ENCODE measurements at regions not wholly inside any gene's neighbourhood (a gene's known extent, or its start where the extent isn't known, plus 50 kb on each side); places are given as distances from the start of the nearest gene placed in this dataset.

DNA sequence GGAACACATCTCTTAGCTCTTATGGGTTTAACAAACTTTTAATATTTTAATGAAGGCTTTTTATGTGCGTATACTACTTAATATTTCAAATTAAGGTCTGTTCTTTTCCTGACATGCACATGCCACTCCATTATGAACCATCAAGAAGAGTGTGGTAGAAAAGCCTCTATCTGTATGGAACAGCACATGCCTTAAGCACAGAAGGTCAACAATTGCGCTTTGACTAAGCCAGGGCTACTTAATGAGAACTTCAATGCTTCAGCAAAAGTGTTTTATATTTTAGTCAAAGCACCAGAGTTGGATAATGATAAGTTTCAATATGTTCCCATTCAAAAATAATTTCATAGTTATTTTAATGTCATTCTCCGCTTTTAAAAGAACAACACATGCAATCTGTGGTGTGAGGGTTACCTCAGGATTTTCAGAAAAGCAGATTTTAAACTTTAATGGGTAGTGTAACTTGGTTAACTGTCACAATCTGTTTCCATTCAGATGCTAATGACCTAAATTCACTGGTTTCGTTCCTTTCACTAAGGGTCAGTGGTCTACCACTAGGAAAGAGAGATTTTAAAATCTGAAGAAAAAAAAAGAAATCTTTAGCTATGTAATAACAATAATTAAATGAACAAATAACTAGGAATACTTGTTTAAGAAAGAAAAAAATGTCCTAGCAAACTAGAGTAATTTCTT, 193.4 kb upstream of the NOVA1 start:
- no peaks in the 10 kb centered on the region for H3K27me3 ChIP-seq
- TF ChIP-seq, protein P1, sequence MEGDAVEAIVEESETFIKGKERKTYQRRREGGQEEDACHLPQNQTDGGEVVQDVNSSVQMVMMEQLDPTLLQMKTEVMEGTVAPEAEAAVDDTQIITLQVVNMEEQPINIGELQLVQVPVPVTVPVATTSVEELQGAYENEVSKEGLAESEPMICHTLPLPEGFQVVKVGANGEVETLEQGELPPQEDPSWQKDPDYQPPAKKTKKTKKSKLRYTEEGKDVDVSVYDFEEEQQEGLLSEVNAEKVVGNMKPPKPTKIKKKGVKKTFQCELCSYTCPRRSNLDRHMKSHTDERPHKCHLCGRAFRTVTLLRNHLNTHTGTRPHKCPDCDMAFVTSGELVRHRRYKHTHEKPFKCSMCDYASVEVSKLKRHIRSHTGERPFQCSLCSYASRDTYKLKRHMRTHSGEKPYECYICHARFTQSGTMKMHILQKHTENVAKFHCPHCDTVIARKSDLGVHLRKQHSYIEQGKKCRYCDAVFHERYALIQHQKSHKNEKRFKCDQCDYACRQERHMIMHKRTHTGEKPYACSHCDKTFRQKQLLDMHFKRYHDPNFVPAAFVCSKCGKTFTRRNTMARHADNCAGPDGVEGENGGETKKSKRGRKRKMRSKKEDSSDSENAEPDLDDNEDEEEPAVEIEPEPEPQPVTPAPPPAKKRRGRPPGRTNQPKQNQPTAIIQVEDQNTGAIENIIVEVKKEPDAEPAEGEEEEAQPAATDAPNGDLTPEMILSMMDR (IDR thresholded peaks at IDR 0.05): no peak
- no peak for TF ChIP-seq POLR2AphosphoS5 (IDR thresholded peaks at IDR 0.05)
- TF ChIP-seq POLR2A (IDR thresholded peaks at IDR 0.05): no peak
- no peak for TF ChIP-seq EP300 (IDR thresholded peaks at IDR 0.05)
- H3K4me1 ChIP-seq: no peaks in the 10 kb centered on the region
- 66 to 68% methylated on average over 4 of the region's 4 CpGs for WGBS, 2 donors (ENCODE audit: low coverage in 1 of 2)
- H3K4me3 ChIP-seq: no peak overlapping the region
- ATAC-seq: no peak
- no peaks in the 10 kb centered on the region for H3K9me3 ChIP-seq
- no peaks in the 10 kb centered on the region for H3K36me3 ChIP-seq
- no peak overlapping the region for H3K27ac ChIP-seq

GRCh38 chr14:26794731-26795130, 196.9 kb upstream of the NOVA1 start:
- Histone ChIP-seq H3K27me3 (no peaks in the 10 kb centered on the region), H3K4me3 (no peak overlapping the region), H3K36me3 (no peaks in the 10 kb centered on the region), H3K9me3 (no peaks in the 10 kb centered on the region), H3K4me1 (no peaks in the 10 kb centered on the region), H3K27ac (no peak overlapping the region)
- 63 to 78% methylated on average over 2 of the region's 2 CpGs for WGBS, 2 donors (ENCODE audit: low coverage in 1 of 2)
- TF ChIP-seq, protein P1 (IDR thresholded peaks at IDR 0.05): no peak
- TF ChIP-seq POLR2AphosphoS5 (IDR thresholded peaks at IDR 0.05) (no peak), EP300 (IDR thresholded peaks at IDR 0.05) (no peak)
- no peak for ATAC-seq

GRCh38 chr14:26808407-26808806, 210.6 kb upstream of the NOVA1 start:
- ATAC-seq: no peak
- H3K27me3 ChIP-seq: no peaks in the 10 kb centered on the region
- H3K9me3 ChIP-seq: no peaks in the 10 kb centered on the region
- H3K4me3 ChIP-seq: no peak overlapping the region
- no peak overlapping the region for H3K27ac ChIP-seq
- H3K4me1 ChIP-seq: no peaks in the 10 kb centered on the region
- H3K36me3 ChIP-seq: no peaks in the 10 kb centered on the region
- WGBS, 2 donors (ENCODE audit: low coverage in 1 of 2): 45 to 71% methylated on average over 1 of the region's 1 CpG
- no peak for TF ChIP-seq POLR2A (IDR thresholded peaks at IDR 0.05)
- no peak for TF ChIP-seq EP300 (IDR thresholded peaks at IDR 0.05)
- no peak for TF ChIP-seq POLR2AphosphoS5 (IDR thresholded peaks at IDR 0.05)
- TF ChIP-seq, protein P1 (IDR thresholded peaks at IDR 0.05): no peak

DNA sequence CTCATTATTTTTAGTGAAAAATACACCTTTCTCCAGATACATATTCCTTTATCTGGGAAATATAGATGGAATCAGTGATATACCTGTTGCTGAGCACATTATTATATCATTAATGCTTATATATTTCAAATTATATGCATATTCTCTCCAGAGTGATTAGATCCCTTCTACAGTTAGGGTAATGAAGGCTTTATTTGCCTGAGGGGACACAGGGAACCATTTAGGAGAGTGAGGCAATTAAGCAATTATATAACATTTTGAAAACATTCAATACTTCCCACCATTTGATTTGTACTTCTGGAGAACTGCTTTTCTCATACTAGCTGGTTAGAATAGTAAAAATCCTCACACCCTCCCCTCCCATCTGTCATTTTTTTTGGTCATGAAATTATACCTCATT, 212.8 kb upstream of the NOVA1 start:
- no peak overlapping the region for H3K4me3 ChIP-seq
- no peaks in the 10 kb centered on the region for H3K27me3 ChIP-seq
- TF ChIP-seq POLR2A (IDR thresholded peaks at IDR 0.05) (no peak), EP300 (IDR thresholded peaks at IDR 0.05) (no peak), POLR2AphosphoS5 (IDR thresholded peaks at IDR 0.05) (no peak)
- TF ChIP-seq, protein P1 (IDR thresholded peaks at IDR 0.05): no peak

GRCh38 chr14:26811756-26812305, 214.0 kb upstream of the NOVA1 start:
- TF ChIP-seq POLR2A (IDR thresholded peaks at IDR 0.05) (no peak), POLR2AphosphoS5 (IDR thresholded peaks at IDR 0.05) (no peak), EP300 (IDR thresholded peaks at IDR 0.05) (no peak)
- TF ChIP-seq, protein P1 (IDR thresholded peaks at IDR 0.05): no peak
- no peaks in the 10 kb centered on the region for H3K9me3 ChIP-seq
- no peak overlapping the region for H3K4me3 ChIP-seq
- ATAC-seq: no peak
- H3K36me3 ChIP-seq: no peaks in the 10 kb centered on the region
- H3K27me3 ChIP-seq: no peaks in the 10 kb centered on the region
- no peak overlapping the region for H3K27ac ChIP-seq
- H3K4me1 ChIP-seq: no peaks in the 10 kb centered on the region
- WGBS, 2 donors (ENCODE audit: low coverage in 1 of 2): 74 to 79% methylated on average over 3 of the region's 3 CpGs

More for the DNA sequence above, 212.8 kb upstream of the NOVA1 start:
- Histone ChIP-seq H3K9me3 (no peaks in the 10 kb centered on the region), H3K27ac (no peak overlapping the region), H3K36me3 (no peaks in the 10 kb centered on the region), H3K4me1 (no peaks in the 10 kb centered on the region)
- no peak for ATAC-seq

All from gastroesophageal sphincter (tissue), 4 donors.